NT2/D1 (cell line): ENCODE measurements at regions not wholly inside any gene's neighbourhood (a gene's known extent, or its start where the extent isn't known, plus 50 kb on each side); places are given as distances from the start of the nearest gene placed in this dataset.

ENCODE experiments used
- YY1 ChIP-seq: IDR thresholded peaks from 2 replicates; pipeline ENCODE4 v1.6.1; 2011; ENCODE audit not compliant: insufficient read length, insufficient read depth
- ZNF274 ChIP-seq: IDR thresholded peaks from 2 replicates; pipeline ENCODE4 v1.6.1; 2011; ENCODE audit warnings: mild to moderate bottlenecking, low read depth, low read length

- TF ChIP-seq YY1 (no peak), ZNF274 (no peak)
Observed at GRCh38 chr2:139610512-139610911, 830.3 kb upstream of the NXPH2 start.
